ENCODE measurements at regions not wholly inside any gene's neighbourhood (a gene's known extent, or its start where the extent isn't known, plus 50 kb on each side); places are given as distances from the start of the nearest gene placed in this dataset.

DNA sequence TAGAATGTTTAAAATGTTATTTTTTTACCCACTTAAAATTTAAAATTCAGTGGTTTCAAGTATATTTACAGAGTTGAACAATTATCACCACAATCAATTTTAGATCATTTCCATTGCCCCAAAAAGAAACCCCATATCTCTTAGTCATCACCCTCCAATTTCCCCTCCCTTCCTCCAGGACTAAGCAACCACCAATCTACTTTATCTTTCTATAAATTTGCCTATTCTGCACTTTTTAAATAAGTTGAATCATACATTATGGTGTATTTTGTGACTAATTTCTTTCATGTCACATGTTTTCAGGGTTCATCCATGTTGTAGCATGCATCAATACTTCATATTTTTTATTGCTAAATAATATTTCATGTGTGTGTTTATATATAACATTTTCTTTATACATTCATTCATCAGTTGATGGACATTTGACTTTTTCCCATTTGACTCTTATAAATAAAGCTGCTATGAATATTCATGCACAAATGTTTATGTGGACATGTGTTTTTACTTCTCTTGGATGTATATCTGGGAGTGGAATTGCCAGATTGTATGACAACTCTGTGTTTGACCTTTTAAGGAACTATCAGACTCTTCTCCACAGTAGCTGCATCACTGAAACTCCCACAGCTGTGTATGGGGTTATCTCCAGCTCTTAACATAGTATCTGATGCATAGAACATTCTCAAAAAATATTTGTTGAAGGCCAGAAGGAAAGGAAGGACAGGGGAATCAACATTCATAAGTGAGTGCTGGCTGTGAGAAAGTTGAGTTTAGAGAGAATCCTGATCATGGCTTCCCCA is 107.8 kb upstream of the OXGR1 start:
- no peaks in the 10 kb centered on the region for H3K27me3 ChIP-seq (ENCODE audit: control insufficient read depth, insufficient read depth, low read length)
- no peaks in the 10 kb centered on the region for H3K36me3 ChIP-seq (replicated peaks; ENCODE audit: control insufficient read depth, insufficient read depth, low read length)

DNA sequence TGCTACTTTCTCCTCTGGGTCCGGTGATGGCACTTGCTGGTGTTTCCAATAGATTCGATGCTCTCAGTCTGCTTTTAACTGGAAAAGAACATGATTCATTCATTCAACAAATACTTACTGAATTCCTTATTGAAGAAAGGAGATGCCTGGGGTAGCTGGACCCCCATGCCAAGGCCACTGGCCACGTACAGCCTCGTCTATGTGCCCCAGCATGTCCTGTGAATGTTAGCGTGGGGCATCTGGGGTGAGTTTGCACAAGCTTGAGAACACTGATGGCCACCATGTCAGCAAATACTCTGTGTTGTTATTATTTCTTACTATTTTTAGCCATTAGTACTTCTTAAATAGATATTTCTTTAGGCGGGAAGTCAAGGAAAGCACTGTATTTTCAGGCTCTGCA is 112.0 kb upstream of the OXGR1 start:
- DNase-seq: no peak
- Histone ChIP-seq H3K36me3 (replicated peaks; ENCODE audit: control insufficient read depth, insufficient read depth, low read length) (no peaks in the 10 kb centered on the region), H3K27me3 (ENCODE audit: control insufficient read depth, insufficient read depth, low read length) (no peaks in the 10 kb centered on the region; the same call in 1 of the 2 replicates), H3K4me3 (ENCODE audit: insufficient read depth, low read depth, low read length) (no peak overlapping the region)

More for the DNA sequence above, 107.8 kb upstream of the OXGR1 start:
- H3K4me3 ChIP-seq (ENCODE audit: insufficient read depth, low read depth, low read length): no peak overlapping the region
- no peak for DNase-seq

DNA sequence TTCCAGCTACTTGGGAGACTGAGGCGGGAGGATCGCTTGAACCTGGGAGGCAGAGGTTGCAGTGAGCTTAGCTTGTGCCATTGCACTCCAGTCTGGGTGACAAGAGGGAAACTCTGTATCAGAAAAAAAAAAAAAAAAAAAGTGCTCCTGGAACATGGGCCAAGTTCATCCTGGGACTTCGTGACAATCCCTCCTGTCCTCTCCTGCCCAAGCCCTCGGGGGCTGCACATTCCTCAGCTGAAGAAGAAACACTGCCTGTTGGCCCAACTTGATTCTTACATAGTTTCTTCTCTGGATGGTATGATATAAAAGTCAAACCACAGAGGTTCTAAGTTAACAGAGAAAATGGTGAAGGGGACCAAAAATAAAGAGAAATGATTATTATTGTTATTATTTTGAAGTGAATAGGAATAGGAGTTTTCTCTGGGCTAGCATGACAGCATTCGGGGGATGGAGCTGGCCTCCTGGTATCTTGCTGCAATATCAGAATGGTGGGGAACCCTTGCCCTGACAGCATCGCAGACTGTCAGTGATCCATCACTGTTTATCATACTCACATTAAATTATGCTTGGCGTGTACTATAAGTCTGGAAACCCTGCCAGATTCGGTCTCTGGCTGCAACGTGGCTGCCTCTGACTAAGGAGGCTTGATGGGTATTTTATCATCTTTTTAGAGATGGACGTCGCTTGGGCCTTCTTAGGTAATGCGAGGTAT is 113.7 kb upstream of the OXGR1 start:
- Histone ChIP-seq H3K4me3 (ENCODE audit: insufficient read depth, low read depth, low read length) (no peak overlapping the region), H3K27me3 (ENCODE audit: control insufficient read depth, insufficient read depth, low read length) (no peaks in the 10 kb centered on the region; the same call in 1 of the 2 replicates), H3K36me3 (replicated peaks; ENCODE audit: control insufficient read depth, insufficient read depth, low read length) (no peaks in the 10 kb centered on the region)
- no peak for DNase-seq

- no peaks in the 10 kb centered on the region for H3K36me3 ChIP-seq (replicated peaks; ENCODE audit: control insufficient read depth, insufficient read depth, low read length)
- no peak for DNase-seq
- H3K4me3 ChIP-seq (ENCODE audit: insufficient read depth, low read depth, low read length): no peak overlapping the region
- H3K27me3 ChIP-seq (ENCODE audit: control insufficient read depth, insufficient read depth, low read length): peaks cover 1% of the 10 kb centered on the region
Measured at GRCh38 chr13:97108530-97108900, 113.6 kb upstream of the MBNL2 start.

DNA sequence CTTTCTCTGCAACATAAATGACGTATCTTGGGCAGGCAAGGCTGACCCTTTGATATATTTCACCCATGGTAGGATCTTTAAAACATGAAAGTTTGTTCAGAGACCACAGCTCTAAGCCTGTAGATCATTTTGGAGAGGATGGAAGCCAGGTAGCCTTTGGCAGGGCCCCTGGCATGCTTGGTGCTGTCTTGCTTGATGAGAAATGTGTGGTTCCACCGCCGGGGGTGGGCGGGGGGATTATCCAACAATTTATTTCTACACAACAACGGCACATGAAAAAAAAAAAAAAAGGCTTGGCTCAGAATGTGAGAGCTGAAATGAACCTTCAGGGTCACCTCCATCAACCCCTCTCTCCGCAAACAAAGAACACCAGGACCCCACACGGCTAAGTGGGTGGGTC is 112.9 kb upstream of the MBNL2 start:
- Histone ChIP-seq H3K27me3 (ENCODE audit: control insufficient read depth, insufficient read depth, low read length) (peaks cover 1% of the 10 kb centered on the region), H3K4me3 (ENCODE audit: insufficient read depth, low read depth, low read length) (no peak overlapping the region)

GRCh38 chr13:97109841-97110492 is 112.2 kb upstream of the MBNL2 start:
- peak; percentile 88 for DNase-seq
- Histone ChIP-seq H3K27me3 (ENCODE audit: control insufficient read depth, insufficient read depth, low read length) (peaks cover 1% of the 10 kb centered on the region), H3K36me3 (replicated peaks; ENCODE audit: control insufficient read depth, insufficient read depth, low read length) (no peaks in the 10 kb centered on the region), H3K4me3 (ENCODE audit: insufficient read depth, low read depth, low read length) (no peak overlapping the region)

More for the DNA sequence above, 112.9 kb upstream of the MBNL2 start:
- no peaks in the 10 kb centered on the region for H3K36me3 ChIP-seq (replicated peaks; ENCODE audit: control insufficient read depth, insufficient read depth, low read length)
- no peak for DNase-seq

DNA sequence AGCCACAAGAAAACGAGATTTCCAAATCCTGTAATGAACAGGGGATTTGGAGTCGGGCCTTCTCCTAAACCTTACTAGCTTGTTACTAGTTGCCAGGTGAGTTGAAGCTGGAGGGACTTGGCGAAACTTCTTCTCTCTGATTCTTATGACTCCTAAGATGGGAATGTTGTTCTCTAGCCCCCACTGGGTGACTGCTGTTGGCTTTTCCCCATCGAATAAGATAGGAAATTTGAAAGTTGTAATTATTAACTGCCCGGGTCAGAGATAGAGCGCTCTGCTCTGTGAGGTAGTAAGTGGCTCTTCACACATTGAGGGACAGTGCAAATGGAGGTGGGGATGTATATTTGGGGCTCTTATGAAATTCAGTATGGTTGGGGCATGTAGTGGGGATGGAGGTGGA is 111.2 kb upstream of the MBNL2 start:
- peaks cover 1% of the 10 kb centered on the region for H3K27me3 ChIP-seq (ENCODE audit: control insufficient read depth, insufficient read depth, low read length)
- no peak for DNase-seq
- H3K36me3 ChIP-seq (replicated peaks; ENCODE audit: control insufficient read depth, insufficient read depth, low read length): no peaks in the 10 kb centered on the region
- no peak overlapping the region for H3K4me3 ChIP-seq (ENCODE audit: insufficient read depth, low read depth, low read length)

GRCh38 chr13:97111756-97112155 is 110.4 kb upstream of the MBNL2 start:
- Histone ChIP-seq H3K36me3 (replicated peaks; ENCODE audit: control insufficient read depth, insufficient read depth, low read length) (no peaks in the 10 kb centered on the region), H3K27me3 (ENCODE audit: control insufficient read depth, insufficient read depth, low read length) (peaks cover 1% of the 10 kb centered on the region), H3K4me3 (ENCODE audit: insufficient read depth, low read depth, low read length) (no peak overlapping the region)
- no peak for DNase-seq

GRCh38 chr13:97112446-97113152 is 109.5 kb upstream of the MBNL2 start:
- DNase-seq: no peak
- H3K27me3 ChIP-seq (ENCODE audit: control insufficient read depth, insufficient read depth, low read length): peaks cover 1% of the 10 kb centered on the region
- no peaks in the 10 kb centered on the region for H3K36me3 ChIP-seq (replicated peaks; ENCODE audit: control insufficient read depth, insufficient read depth, low read length)
- H3K4me3 ChIP-seq (ENCODE audit: insufficient read depth, low read depth, low read length): no peak overlapping the region

- no peak for DNase-seq
- peaks cover 1% of the 10 kb centered on the region for H3K27me3 ChIP-seq (ENCODE audit: control insufficient read depth, insufficient read depth, low read length)
Measured at GRCh38 chr13:97113231-97114001, 108.7 kb upstream of the MBNL2 start.

GRCh38 chr13:97114651-97115050 is 107.5 kb upstream of the MBNL2 start:
- Histone ChIP-seq H3K4me3 (ENCODE audit: insufficient read depth, low read depth, low read length) (no peak overlapping the region), H3K36me3 (replicated peaks; ENCODE audit: control insufficient read depth, insufficient read depth, low read length) (no peaks in the 10 kb centered on the region), H3K27me3 (ENCODE audit: control insufficient read depth, insufficient read depth, low read length) (peaks cover 1% of the 10 kb centered on the region; the same call in 1 of the 2 replicates)
- no peak for DNase-seq

More at GRCh38 chr13:97113231-97114001, 108.7 kb upstream of the MBNL2 start:
- Histone ChIP-seq H3K36me3 (replicated peaks; ENCODE audit: control insufficient read depth, insufficient read depth, low read length) (no peaks in the 10 kb centered on the region), H3K4me3 (ENCODE audit: insufficient read depth, low read depth, low read length) (no peak overlapping the region)

GRCh38 chr13:97116754-97117153 is 105.4 kb upstream of the MBNL2 start:
- H3K36me3 ChIP-seq (replicated peaks; ENCODE audit: control insufficient read depth, insufficient read depth, low read length): no peaks in the 10 kb centered on the region
- DNase-seq: no peak
- H3K27me3 ChIP-seq (ENCODE audit: control insufficient read depth, insufficient read depth, low read length): peaks cover 1% of the 10 kb centered on the region; the same call in 1 of the 2 replicates
- H3K4me3 ChIP-seq (ENCODE audit: insufficient read depth, low read depth, low read length): no peak overlapping the region

GRCh38 chr13:97117388-97117910 is 104.7 kb upstream of the MBNL2 start:
- Histone ChIP-seq H3K36me3 (replicated peaks; ENCODE audit: control insufficient read depth, insufficient read depth, low read length) (no peaks in the 10 kb centered on the region), H3K27me3 (ENCODE audit: control insufficient read depth, insufficient read depth, low read length) (peaks cover 1% of the 10 kb centered on the region; the same call in 1 of the 2 replicates)
- no peak for DNase-seq

More at GRCh38 chr13:97117388-97117910, 104.7 kb upstream of the MBNL2 start:
- H3K4me3 ChIP-seq (ENCODE audit: insufficient read depth, low read depth, low read length): no peak overlapping the region

All from H7 (cell line).